SK-N-SH treated with all-trans-retinoic acid at 6 μM for 48 hours (cell line): ENCODE measurements at regions not wholly inside any gene's neighbourhood (a gene's known extent, or its start where the extent isn't known, plus 50 kb on each side); places are given as distances from the start of the nearest gene placed in this dataset.

Source experiments
- ARNTL ChIP-seq: fragments of 450-650 bp; formaldehyde crosslinking; IDR thresholded peaks from 2 replicates; pipeline ENCODE4 v1.5.0; 2020; ENCODE audit warnings: low read depth, mild to moderate bottlenecking, moderate library complexity, borderline replicate concordance
- ISL1 ChIP-seq: fragments of 250-450 bp; sonication (Bioruptor Pico); IDR thresholded peaks from 2 replicates; pipeline ENCODE4 v2.1.2; 2022; ENCODE audit warnings: mild to moderate bottlenecking, moderate library complexity
- RARB ChIP-seq: fragments of 250-450 bp; sonication (Bioruptor Pico); IDR thresholded peaks from 2 replicates; pipeline ENCODE4 v1.8.0; 2021; ENCODE audit warnings: mild to moderate bottlenecking, moderate library complexity

DNA sequence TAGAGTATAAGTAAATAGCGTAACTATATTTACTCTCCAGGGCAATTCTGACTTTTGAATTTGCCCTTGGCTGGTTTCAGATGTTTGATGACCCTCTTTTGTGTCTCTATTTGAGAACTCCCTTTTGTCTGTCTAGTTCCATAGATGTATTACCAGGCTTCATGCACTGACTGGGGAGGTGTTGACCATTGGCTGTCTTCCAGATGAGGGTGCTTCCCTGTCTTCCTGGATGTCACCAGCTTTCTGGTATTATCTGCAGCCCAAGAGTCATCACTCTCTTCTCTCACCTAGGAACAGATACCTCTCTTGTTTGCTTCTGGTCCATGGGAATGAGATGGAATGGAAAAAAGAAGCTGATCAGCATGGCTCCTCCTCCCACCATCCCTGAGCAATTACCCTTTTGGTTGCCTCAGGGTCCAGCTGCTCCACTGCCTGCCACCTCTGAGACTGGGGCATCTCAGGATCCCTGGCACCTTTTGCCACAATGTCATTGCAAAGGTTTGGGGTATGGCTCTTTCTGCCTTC lies 58.7 kb upstream of the TMED7 start:
- TF ChIP-seq RARB (CRISPR knock-in tag) = no peak
- TF ChIP-seq ISL1 (CRISPR knock-in tag) = no peak
- TF ChIP-seq ARNTL = no peak
